GM19463 (cell line): ENCODE measurements at regions not wholly inside any gene's neighbourhood (a gene's known extent, or its start where the extent isn't known, plus 50 kb on each side); places are given as distances from the start of the nearest gene placed in this dataset.

ENCODE experiments used
- ATAC-seq: cut with Tn5 transposase; IDR thresholded peaks from one replicate; pipeline ENCODE4 v1.9.1; 2021; ENCODE audit warnings: mild to moderate bottlenecking, moderate library complexity; ENCODE audit not compliant: unreplicated experiment

GRCh38 chr5:58121391-58121790 is 338.5 kb downstream of the PLK2 start:
- ATAC-seq, result no peak

GRCh38 chr5:58117542-58117941 is 342.3 kb downstream of the PLK2 start:
- ATAC-seq, result no peak

GRCh38 chr5:58116346-58116745 is 343.5 kb downstream of the PLK2 start:
- no peak for ATAC-seq

GRCh38 chr5:58115811-58116210 is 344.1 kb downstream of the PLK2 start:
- no peak for ATAC-seq

GRCh38 chr5:58114324-58114723 is 345.6 kb downstream of the PLK2 start:
- ATAC-seq, result no peak

- no peak for ATAC-seq
Observed at GRCh38 chr5:58113172-58113571, 346.7 kb downstream of the PLK2 start.

- no peak for ATAC-seq
Observed at GRCh38 chr5:58108511-58108910, 351.4 kb downstream of the PLK2 start.

GRCh38 chr5:58107704-58108103 is 352.2 kb downstream of the PLK2 start:
- ATAC-seq, result no peak

GRCh38 chr5:58106754-58107410 is 353.0 kb downstream of the PLK2 start:
- ATAC-seq, result no peak

- no peak for ATAC-seq
Observed at GRCh38 chr5:58105836-58106235, 354.1 kb downstream of the PLK2 start.

GRCh38 chr5:58099257-58099656 is 360.6 kb downstream of the PLK2 start:
- no peak for ATAC-seq

- ATAC-seq, result no peak
Observed at GRCh38 chr5:58094031-58094430, 365.9 kb downstream of the PLK2 start.

GRCh38 chr5:58090704-58091103 is 369.2 kb downstream of the PLK2 start:
- ATAC-seq, result no peak

- no peak for ATAC-seq
Observed at GRCh38 chr5:58088941-58089340, 370.9 kb downstream of the PLK2 start.

- no peak for ATAC-seq
Observed at GRCh38 chr5:58087905-58088304, 372.0 kb downstream of the PLK2 start.

GRCh38 chr5:58087123-58087522 is 372.8 kb downstream of the PLK2 start:
- no peak for ATAC-seq

GRCh38 chr5:58085800-58086199 is 374.1 kb downstream of the PLK2 start:
- ATAC-seq, result no peak

- no peak for ATAC-seq
Observed at GRCh38 chr5:58081435-58081834, 378.5 kb downstream of the PLK2 start.

- ATAC-seq, result no peak
Observed at GRCh38 chr5:58080573-58080972, 379.3 kb downstream of the PLK2 start.

- ATAC-seq, result no peak
Observed at GRCh38 chr5:58077966-58078365, 381.9 kb downstream of the PLK2 start.

- ATAC-seq, result no peak
Observed at GRCh38 chr5:58077416-58077815, 382.5 kb downstream of the PLK2 start.

- ATAC-seq, result no peak
Observed at GRCh38 chr5:58076483-58077257, 383.2 kb downstream of the PLK2 start.

GRCh38 chr5:58075907-58076306 is 384.0 kb downstream of the PLK2 start:
- no peak for ATAC-seq
